ENCODE measurements at regions not wholly inside any gene's neighbourhood (a gene's known extent, or its start where the extent isn't known, plus 50 kb on each side); places are given as distances from the start of the nearest gene placed in this dataset.

- H3K9ac ChIP-seq (replicated peaks in 1 of 4; ENCODE audit: extremely low read depth in 1 of 4, low read depth in 3 of 4, low read length in 3 of 4): no peak overlapping the region
- no peak overlapping the region for H3K18ac ChIP-seq (ENCODE audit: extremely low read depth, low read length)
- H2BK15ac ChIP-seq (ENCODE audit: low read length): no peak overlapping the region
- H4K20me1 ChIP-seq (replicated peaks in 1 of 2; ENCODE audit: control insufficient read depth in 1 of 2, insufficient read depth in 2 of 2, low read length in 2 of 2): no peaks in the 10 kb centered on the region
- H3K4me3 ChIP-seq (ENCODE audit: extremely low read depth in 1 of 4, insufficient read depth in 2 of 4, low read depth in 3 of 4, low read length in 4 of 4): no peak overlapping the region
- no peaks in the 10 kb centered on the region for H3K79me2 ChIP-seq (ENCODE audit: control insufficient read depth in 1 of 2, insufficient read depth in 2 of 2, low read length in 2 of 2)
- H2BK20ac ChIP-seq (ENCODE audit: low read length): no peak overlapping the region
- no peak overlapping the region for H4K8ac ChIP-seq (ENCODE audit: extremely low read depth, insufficient read depth, low read length)
- no peak overlapping the region for H4K5ac ChIP-seq (ENCODE audit: insufficient read length, low read depth, low read length)
- H4K91ac ChIP-seq (replicated peaks; ENCODE audit: insufficient read length, low read length): no peak overlapping the region
- no peaks in the 10 kb centered on the region; a peak in 1 of 7 replicates for H3K4me1 ChIP-seq (replicated peaks in 1 of 4; ENCODE audit: control insufficient read depth in 3 of 4, insufficient read depth in 4 of 4, low read length in 3 of 4)
- H3K9me3 ChIP-seq (ENCODE audit: insufficient read depth in 2 of 2, low read depth in 1 of 2, low read length in 1 of 2): peaks cover 5 to 13% of the 10 kb centered on the region in 2 experiments; a peak in 3 of 4 replicates
- no peak overlapping the region for H2AFZ ChIP-seq (ENCODE audit: low read length)
- FAIRE-seq: no peak
- no peaks in the 10 kb centered on the region for H3K79me1 ChIP-seq (ENCODE audit: low read depth, low read length)
- no peak overlapping the region for H2BK5ac ChIP-seq (ENCODE audit: low read depth, low read length)
- H3K27ac ChIP-seq (ENCODE audit: low read depth, low read length): no peak overlapping the region
- no peak overlapping the region for H3K4me2 ChIP-seq (ENCODE audit: insufficient read depth in 1 of 2, low read depth in 2 of 2, low read length in 2 of 2)
- no peak overlapping the region for H2BK120ac ChIP-seq (replicated peaks; ENCODE audit: low read depth, low read length)
- no peak overlapping the region for H2BK12ac ChIP-seq (ENCODE audit: low read depth, low read length)
- POLR2A ChIA-PET (ENCODE audit: partially characterized antibody): no interaction called here
- CTCF ChIA-PET (ENCODE audit: partially characterized antibody): no interaction called here
- H3K27me3 ChIP-seq (replicated peaks in 1 of 4; ENCODE audit: control insufficient read depth in 3 of 4, extremely low read depth in 1 of 4, insufficient read depth in 3 of 4, low read length in 3 of 4): no peaks in the 10 kb centered on the region
- no peak overlapping the region for H3K14ac ChIP-seq (ENCODE audit: insufficient read length)
- no peak overlapping the region for H3K56ac ChIP-seq (replicated peaks; ENCODE audit: insufficient read length, low read depth, low read length)
- no peak for DNase-seq (ENCODE audit: low read depth in 1 of 2, low spot score in 2 of 2)
- H3K23me2 ChIP-seq (ENCODE audit: low read depth, low read length): no peaks in the 10 kb centered on the region
- H3K36me3 ChIP-seq (ENCODE audit: control insufficient read depth in 2 of 4, insufficient read depth in 4 of 4, low read length in 3 of 4): no peaks in the 10 kb centered on the region; a peak in 1 of 8 replicates
- H3K23ac ChIP-seq (ENCODE audit: insufficient read length): no peak overlapping the region
- no peak overlapping the region for H2AK5ac ChIP-seq (ENCODE audit: low read depth, low read length)
- no peak overlapping the region for H3K4ac ChIP-seq (replicated peaks; ENCODE audit: insufficient read length, low read depth, low read length)
- TF ChIP-seq POU5F1 (IDR thresholded peaks at IDR 0.05; ENCODE audit: low read depth, low read length): no peak
- no peak for TF ChIP-seq CHD7 (IDR thresholded peaks at IDR 0.05; ENCODE audit: insufficient replicate concordance, low read length)
Observed at GRCh38 chr3:20865803-20866202, 679.8 kb upstream of the SGO1 start.
